Fibroblast of lung (primary cell): ENCODE measurements at regions not wholly inside any gene's neighbourhood (a gene's known extent, or its start where the extent isn't known, plus 50 kb on each side); places are given as distances from the start of the nearest gene placed in this dataset.

Experiments
- DNase-seq, 2 donors: peaks; one replicate each; pipeline versions ENCODE4 v3.0.0 to v3.0.0-alpha.2; 2010; ENCODE audit warnings: low read depth in 2 of 2
- H2AFZ ChIP-seq: 2 replicates; pipeline ENCODE4 v1.5.1; 2012; ENCODE audit warnings: low read length, control low read depth, inconsistent platforms
- H3K27ac ChIP-seq: 2 replicates; pipeline ENCODE4 v1.5.1; 2011; ENCODE audit warnings: low read length, control low read depth; ENCODE audit not compliant: insufficient read depth
- H3K27me3 ChIP-seq: 2 replicates; pipeline ENCODE4 v1.5.1; 2011; ENCODE audit warnings: mild to moderate bottlenecking, low read length; ENCODE audit not compliant: control insufficient read depth, insufficient read depth
- H3K36me3 ChIP-seq: 2 replicates; pipeline ENCODE4 v1.5.1; 2011; ENCODE audit warnings: low read length; ENCODE audit not compliant: control insufficient read depth, insufficient read depth
- H3K4me1 ChIP-seq: 2 replicates; pipeline ENCODE4 v1.5.1; 2011; ENCODE audit warnings: low read length; ENCODE audit not compliant: control insufficient read depth, insufficient read depth; ENCODE audit errors: extremely low read depth
- H3K4me2 ChIP-seq: 2 replicates; pipeline ENCODE4 v1.5.1; 2011; ENCODE audit warnings: low read length, control low read depth; ENCODE audit not compliant: insufficient read depth; ENCODE audit errors: extremely low read depth
- H3K4me3 ChIP-seq, 4 experiments: fragments of 200-600 bp in 1 of 4; sonication (generic) in 1 of 4; replicated peaks in 1 of 4; 2 replicates each; pipeline ENCODE4 v1.5.1; 2011 to 2016; ENCODE audit warnings: low read length in 4 of 4, low read depth in 3 of 4, mild to moderate bottlenecking in 3 of 4, control low read depth in 2 of 4, inconsistent platforms in 1 of 4, mixed read lengths in 1 of 4; ENCODE audit not compliant: insufficient read depth in 1 of 4; ENCODE audit errors: control extremely low read depth in 1 of 4
- H3K79me2 ChIP-seq: 2 replicates; pipeline ENCODE4 v1.5.1; 2012; ENCODE audit warnings: mild to moderate bottlenecking, low read length, inconsistent platforms; ENCODE audit not compliant: control insufficient read depth, insufficient read depth
- H3K9ac ChIP-seq: 2 replicates; pipeline ENCODE4 v1.5.1; 2011; ENCODE audit warnings: mild to moderate bottlenecking, low read length, control low read depth; ENCODE audit not compliant: insufficient read depth
- H3K9me3 ChIP-seq: 2 replicates; pipeline ENCODE4 v1.5.1; 2012; ENCODE audit warnings: low read depth, low read length; ENCODE audit not compliant: control insufficient read depth, insufficient read depth
- H4K20me1 ChIP-seq: 2 replicates; pipeline ENCODE4 v1.5.1; 2011; ENCODE audit warnings: low read length; ENCODE audit not compliant: control insufficient read depth, insufficient read depth; ENCODE audit errors: extremely low read depth
- CTCF ChIP-seq, 2 donors: IDR thresholded peaks in 1 of 2; conservative IDR thresholded peaks in 1 of 2; 1 replicate in 1 of 2; 2 replicates in 1 of 2; pipeline ENCODE4 v1.5.1; 2011 to 2012; ENCODE audit warnings: low read length in 2 of 2, control low read depth in 1 of 2, inconsistent platforms in 1 of 2, low read depth in 1 of 2, mild to moderate bottlenecking in 1 of 2
- EZH2 ChIP-seq: IDR thresholded peaks from 2 replicates; pipeline ENCODE4 v1.5.1; 2012; ENCODE audit warnings: low read length, control low read depth, mild to moderate bottlenecking; ENCODE audit errors: missing control alignments

GRCh38 chr10:62618054-62618453 is 186.5 kb upstream of the ADO start:
- Histone ChIP-seq H3K4me2 (no peak overlapping the region), H3K9me3 (no peaks in the 10 kb centered on the region), H3K27ac (no peak overlapping the region), H3K4me1 (peaks cover 5% of the 10 kb centered on the region), H3K9ac (no peak overlapping the region), H4K20me1 (no peaks in the 10 kb centered on the region), H3K4me3 (no peak overlapping the region), H3K36me3 (no peaks in the 10 kb centered on the region), H3K27me3 (no peaks in the 10 kb centered on the region), H3K79me2 (no peaks in the 10 kb centered on the region), H2AFZ (no peak overlapping the region)
- no peak for DNase-seq
- TF ChIP-seq EZH2 (no peak), CTCF (conservative IDR thresholded peaks at IDR 0.05 in 1 of 2, IDR thresholded peaks at IDR 0.05 in 1 of 2; ENCODE audit: low read depth in 1 of 2, low read length in 2 of 2) (no peak)

- TF ChIP-seq CTCF (conservative IDR thresholded peaks at IDR 0.05 in 1 of 2, IDR thresholded peaks at IDR 0.05 in 1 of 2; ENCODE audit: low read depth in 1 of 2, low read length in 2 of 2), result no peak
- no peak for TF ChIP-seq EZH2
- no peak overlapping the region for H3K9ac ChIP-seq
- H3K27ac ChIP-seq, result no peak overlapping the region
- peak; percentile 88 to 92 for DNase-seq
- H3K79me2 ChIP-seq, result no peaks in the 10 kb centered on the region
- no peaks in the 10 kb centered on the region for H3K9me3 ChIP-seq
- H3K4me3 ChIP-seq, result no peak overlapping the region
- H3K27me3 ChIP-seq, result no peaks in the 10 kb centered on the region
- H3K36me3 ChIP-seq, result no peaks in the 10 kb centered on the region
- H3K4me2 ChIP-seq, result no peak overlapping the region
- no peak overlapping the region for H2AFZ ChIP-seq
- peaks cover 5% of the 10 kb centered on the region for H3K4me1 ChIP-seq
- H4K20me1 ChIP-seq, result no peaks in the 10 kb centered on the region
Observed at GRCh38 chr10:62618576-62619412, 185.7 kb upstream of the ADO start.

GRCh38 chr10:62619413-62619738 is 185.1 kb upstream of the ADO start:
- no peak overlapping the region for H3K4me3 ChIP-seq
- TF ChIP-seq CTCF (conservative IDR thresholded peaks at IDR 0.05 in 1 of 2, IDR thresholded peaks at IDR 0.05 in 1 of 2; ENCODE audit: low read depth in 1 of 2, low read length in 2 of 2), result no peak
- TF ChIP-seq EZH2, result no peak
- H3K9me3 ChIP-seq, result no peaks in the 10 kb centered on the region
- H3K79me2 ChIP-seq, result no peaks in the 10 kb centered on the region
- no peak overlapping the region for H3K27ac ChIP-seq
- no peak overlapping the region for H2AFZ ChIP-seq
- H4K20me1 ChIP-seq, result no peaks in the 10 kb centered on the region
- no peak overlapping the region for H3K4me2 ChIP-seq
- no peaks in the 10 kb centered on the region for H3K27me3 ChIP-seq
- H3K4me1 ChIP-seq, result peaks cover 5% of the 10 kb centered on the region
- no peaks in the 10 kb centered on the region for H3K36me3 ChIP-seq
- no peak overlapping the region for H3K9ac ChIP-seq
- DNase-seq, result peak; percentile 14 to 64
